ENCODE measurements at regions not wholly inside any gene's neighbourhood (a gene's known extent, or its start where the extent isn't known, plus 50 kb on each side); places are given as distances from the start of the nearest gene placed in this dataset.

- Histone ChIP-seq H2AFZ (no peak overlapping the region), H3K4me3 (no peak overlapping the region), H3K27ac (no peak overlapping the region), H3K79me2 (ENCODE audit: low read depth) (no peaks in the 10 kb centered on the region), H3K4me1 (replicated peaks; ENCODE audit: insufficient read depth) (no peaks in the 10 kb centered on the region), H3F3A (ENCODE audit: insufficient read depth, low read depth) (no peaks in the 10 kb centered on the region), H3K36me3 (ENCODE audit: low read depth) (no peaks in the 10 kb centered on the region), H3K9me2 (ENCODE audit: insufficient read depth) (no peaks in the 10 kb centered on the region), H3K27me3 (ENCODE audit: insufficient read depth, low read depth) (no peaks in the 10 kb centered on the region), H4K20me1 (ENCODE audit: insufficient read depth) (no peaks in the 10 kb centered on the region), H3K9me3 (ENCODE audit: insufficient read depth, low read depth) (0 out of 2 replicates have a peak, but pooled peaks cover 3% of the 10 kb centered on the region), H3K4me2 (no peak overlapping the region)
- intact Hi-C loops (cut with micrococcal nuclease; ENCODE audit: unreplicated experiment) = no loop called here
- ChIA-PET CTCF (no interaction called here), POLR2A (ENCODE audit: unreplicated experiment) (no interaction called here)
- DNase-seq = no peak
- no TSS peak for BruUV-seq (replicated peaks)
- TF ChIP-seq, protein P1, sequence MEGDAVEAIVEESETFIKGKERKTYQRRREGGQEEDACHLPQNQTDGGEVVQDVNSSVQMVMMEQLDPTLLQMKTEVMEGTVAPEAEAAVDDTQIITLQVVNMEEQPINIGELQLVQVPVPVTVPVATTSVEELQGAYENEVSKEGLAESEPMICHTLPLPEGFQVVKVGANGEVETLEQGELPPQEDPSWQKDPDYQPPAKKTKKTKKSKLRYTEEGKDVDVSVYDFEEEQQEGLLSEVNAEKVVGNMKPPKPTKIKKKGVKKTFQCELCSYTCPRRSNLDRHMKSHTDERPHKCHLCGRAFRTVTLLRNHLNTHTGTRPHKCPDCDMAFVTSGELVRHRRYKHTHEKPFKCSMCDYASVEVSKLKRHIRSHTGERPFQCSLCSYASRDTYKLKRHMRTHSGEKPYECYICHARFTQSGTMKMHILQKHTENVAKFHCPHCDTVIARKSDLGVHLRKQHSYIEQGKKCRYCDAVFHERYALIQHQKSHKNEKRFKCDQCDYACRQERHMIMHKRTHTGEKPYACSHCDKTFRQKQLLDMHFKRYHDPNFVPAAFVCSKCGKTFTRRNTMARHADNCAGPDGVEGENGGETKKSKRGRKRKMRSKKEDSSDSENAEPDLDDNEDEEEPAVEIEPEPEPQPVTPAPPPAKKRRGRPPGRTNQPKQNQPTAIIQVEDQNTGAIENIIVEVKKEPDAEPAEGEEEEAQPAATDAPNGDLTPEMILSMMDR (conservative IDR thresholded peaks at IDR 0.05) = no peak
- no peak for TF ChIP-seq EZH2 (IDR thresholded peaks at IDR 0.05; ENCODE audit: low read depth)
These were observed 257.2 kb upstream of the THUMPD2 start for GRCh38 chr2:40036241-40036640.

DNA sequence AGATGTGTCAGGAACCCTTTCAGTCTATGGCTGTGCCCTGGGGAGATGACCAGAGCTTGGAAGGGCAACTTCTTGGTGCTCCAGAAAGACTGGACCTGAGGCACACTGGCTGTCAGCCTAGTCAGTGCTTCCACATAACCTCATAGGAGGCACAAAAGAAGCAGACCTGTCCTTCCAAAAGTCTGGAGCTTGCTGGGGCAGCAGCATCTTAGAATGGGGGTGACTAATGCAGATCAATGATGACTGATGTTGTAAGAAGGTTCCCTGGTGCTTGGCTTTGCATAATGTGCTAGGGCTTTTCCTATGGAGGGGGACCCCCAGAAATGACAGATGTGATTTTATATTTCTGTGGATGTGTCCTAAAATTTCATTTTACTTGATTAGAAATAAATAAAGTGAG, 255.7 kb upstream of the THUMPD2 start:
- intact Hi-C loops (cut with micrococcal nuclease; ENCODE audit: unreplicated experiment) = no loop called here
- no peaks in the 10 kb centered on the region for H3K79me2 ChIP-seq (ENCODE audit: low read depth)
- H3K4me2 ChIP-seq = no peak overlapping the region
- no peak for DNase-seq
- H3F3A ChIP-seq (ENCODE audit: insufficient read depth, low read depth) = no peaks in the 10 kb centered on the region
- ChIA-PET CTCF (no interaction called here), POLR2A (ENCODE audit: unreplicated experiment) (no interaction called here)
- no peaks in the 10 kb centered on the region for H3K27me3 ChIP-seq (ENCODE audit: insufficient read depth, low read depth)
- no peak overlapping the region for H3K4me3 ChIP-seq
- no peak overlapping the region for H3K27ac ChIP-seq
- no peaks in the 10 kb centered on the region for H3K9me2 ChIP-seq (ENCODE audit: insufficient read depth)
- H2AFZ ChIP-seq = no peak overlapping the region
- H3K4me1 ChIP-seq (replicated peaks; ENCODE audit: insufficient read depth) = no peaks in the 10 kb centered on the region
- H3K9me3 ChIP-seq (ENCODE audit: insufficient read depth, low read depth) = 0 out of 2 replicates have a peak, but pooled peaks cover 3% of the 10 kb centered on the region
- H3K36me3 ChIP-seq (ENCODE audit: low read depth) = no peaks in the 10 kb centered on the region
- TF ChIP-seq, protein P1 (conservative IDR thresholded peaks at IDR 0.05) = no peak
- TF ChIP-seq EZH2 (IDR thresholded peaks at IDR 0.05; ENCODE audit: low read depth) = no peak
- H4K20me1 ChIP-seq (ENCODE audit: insufficient read depth) = no peaks in the 10 kb centered on the region
- no TSS peak for BruUV-seq (replicated peaks)

GRCh38 chr2:40034198-40034597, 255.1 kb upstream of the THUMPD2 start:
- no peak for DNase-seq

More at GRCh38 chr2:40034198-40034597, 255.1 kb upstream of the THUMPD2 start:
- no peak for TF ChIP-seq EZH2 (IDR thresholded peaks at IDR 0.05; ENCODE audit: low read depth)
- TF ChIP-seq, protein P1 (conservative IDR thresholded peaks at IDR 0.05) = no peak
- no peaks in the 10 kb centered on the region for H3K9me2 ChIP-seq (ENCODE audit: insufficient read depth)
- CTCF ChIA-PET = no interaction called here
- H3K27ac ChIP-seq = no peak overlapping the region
- no peaks in the 10 kb centered on the region for H3K27me3 ChIP-seq (ENCODE audit: insufficient read depth, low read depth)
- intact Hi-C loops (cut with micrococcal nuclease; ENCODE audit: unreplicated experiment) = no loop called here
- BruUV-seq (replicated peaks) = no TSS peak
- no peak overlapping the region for H3K4me2 ChIP-seq
- H3K79me2 ChIP-seq (ENCODE audit: low read depth) = no peaks in the 10 kb centered on the region
- H2AFZ ChIP-seq = no peak overlapping the region
- H3K36me3 ChIP-seq (ENCODE audit: low read depth) = no peaks in the 10 kb centered on the region
- H3K9me3 ChIP-seq (ENCODE audit: insufficient read depth, low read depth) = 0 out of 2 replicates have a peak, but pooled peaks cover 3% of the 10 kb centered on the region
- no peaks in the 10 kb centered on the region for H3F3A ChIP-seq (ENCODE audit: insufficient read depth, low read depth)
- no peaks in the 10 kb centered on the region for H4K20me1 ChIP-seq (ENCODE audit: insufficient read depth)
- no peaks in the 10 kb centered on the region for H3K4me1 ChIP-seq (replicated peaks; ENCODE audit: insufficient read depth)
- no peak overlapping the region for H3K4me3 ChIP-seq
- POLR2A ChIA-PET (ENCODE audit: unreplicated experiment) = no interaction called here
